ENCODE measurements at regions not wholly inside any gene's neighbourhood (a gene's known extent, or its start where the extent isn't known, plus 50 kb on each side); places are given as distances from the start of the nearest gene placed in this dataset.

GRCh38 chr15:25238716-25239470, 199.9 kb downstream of the UBE3A start (continued):
- no peak for TF ChIP-seq EP300 (conservative IDR thresholded peaks at IDR 0.05; ENCODE audit: poor library complexity, severe bottlenecking)

DNA sequence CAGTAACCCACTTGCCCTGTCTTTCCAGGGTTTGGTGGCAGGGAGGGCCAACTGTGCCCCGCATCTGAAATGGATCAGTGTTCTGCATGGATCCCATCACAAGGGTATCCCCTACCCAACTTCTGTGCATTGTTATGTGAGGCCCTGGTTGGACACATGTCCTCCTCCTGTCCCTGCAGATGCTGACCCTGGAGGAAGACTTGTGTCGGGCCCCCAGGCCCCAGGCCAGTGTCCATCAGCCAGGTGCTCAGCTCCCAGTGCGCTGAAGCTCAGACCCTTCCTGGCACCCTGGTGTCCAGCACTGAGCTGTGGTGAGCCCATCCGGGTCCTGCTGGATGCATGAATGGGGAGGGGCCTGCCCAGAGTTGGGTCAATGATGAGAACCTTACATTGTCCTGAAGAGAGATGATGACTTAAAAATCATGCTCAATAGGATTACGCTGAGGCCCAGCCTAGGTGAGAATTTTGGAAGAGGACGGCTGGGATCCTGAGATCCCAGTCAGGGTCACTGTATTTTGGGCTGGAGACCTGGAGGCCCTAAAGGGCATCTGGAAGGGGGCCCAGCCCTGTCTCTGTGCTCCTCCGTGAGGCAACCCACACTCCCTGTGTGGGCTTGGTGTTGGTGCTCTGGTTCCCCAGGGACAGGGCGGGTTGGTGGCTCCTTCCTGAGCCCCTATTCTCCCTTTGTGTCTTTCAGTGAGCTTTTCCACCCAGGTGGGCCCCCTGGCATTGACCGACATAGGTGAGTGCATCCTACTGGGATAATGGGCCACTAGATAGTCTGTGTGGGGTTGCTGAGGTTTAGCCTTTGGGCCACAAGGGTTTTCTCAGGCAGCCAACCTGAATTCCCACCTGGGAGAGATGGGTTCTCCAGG, 199.1 kb downstream of the UBE3A start:
- H3K27me3 ChIP-seq (ENCODE audit: insufficient read depth, low read depth, low read length): no peaks in the 10 kb centered on the region
- H2AFZ ChIP-seq (ENCODE audit: low read depth, low read length): no peak overlapping the region
- H3K9ac ChIP-seq (ENCODE audit: low read length): no peak overlapping the region
- no peaks in the 10 kb centered on the region for H4K20me1 ChIP-seq (ENCODE audit: insufficient read depth)
- peaks cover 17% of the 10 kb centered on the region for H3K9me3 ChIP-seq (ENCODE audit: low read length)
- TF ChIP-seq TAF1 (IDR thresholded peaks at IDR 0.05; ENCODE audit: low read depth) (no peak), EZH2 (IDR thresholded peaks at IDR 0.05; ENCODE audit: borderline replicate concordance, insufficient read depth, low read length, poor library complexity, severe bottlenecking) (no peak), CTCF (IDR thresholded peaks at IDR 0.05; ENCODE audit: poor library complexity, severe bottlenecking) (no peak)
- H3F3A ChIP-seq (ENCODE audit: insufficient read depth, low read length, poor library complexity, severe bottlenecking): no peaks in the 10 kb centered on the region
- no peaks in the 10 kb centered on the region for H3K79me2 ChIP-seq (replicated peaks; ENCODE audit: insufficient read depth, low read length)
- no peaks in the 10 kb centered on the region for H3K9me2 ChIP-seq (ENCODE audit: insufficient read depth, low read length)
- no peak overlapping the region for H3K27ac ChIP-seq (ENCODE audit: low read length)
- no peak overlapping the region for H3K4me3 ChIP-seq (ENCODE audit: low read length)
- no peaks in the 10 kb centered on the region for H3K36me3 ChIP-seq (ENCODE audit: insufficient read depth, low read length)
- no peak overlapping the region for H3K4me2 ChIP-seq (ENCODE audit: low read length)

GRCh38 chr15:25240461-25241021, 198.3 kb downstream of the UBE3A start:
- Histone ChIP-seq H3K27ac (ENCODE audit: low read length) (no peak overlapping the region), H3F3A (ENCODE audit: insufficient read depth, low read length, poor library complexity, severe bottlenecking) (no peaks in the 10 kb centered on the region), H4K20me1 (ENCODE audit: insufficient read depth) (no peaks in the 10 kb centered on the region), H3K9me2 (ENCODE audit: insufficient read depth, low read length) (no peaks in the 10 kb centered on the region), H3K4me2 (ENCODE audit: low read length) (no peak overlapping the region), H3K9me3 (ENCODE audit: low read length) (peaks cover 18% of the 10 kb centered on the region), H3K36me3 (ENCODE audit: insufficient read depth, low read length) (no peaks in the 10 kb centered on the region), H3K79me2 (replicated peaks; ENCODE audit: insufficient read depth, low read length) (no peaks in the 10 kb centered on the region), H2AFZ (ENCODE audit: low read depth, low read length) (no peak overlapping the region), H3K27me3 (ENCODE audit: insufficient read depth, low read depth, low read length) (no peaks in the 10 kb centered on the region), H3K4me3 (ENCODE audit: low read length) (no peak overlapping the region), H3K9ac (ENCODE audit: low read length) (no peak overlapping the region)
- no peak for TF ChIP-seq SMC3 (conservative IDR thresholded peaks at IDR 0.05; ENCODE audit: poor library complexity)
- TF ChIP-seq EP300 (conservative IDR thresholded peaks at IDR 0.05; ENCODE audit: poor library complexity, severe bottlenecking): no peak
- no peak for TF ChIP-seq POLR2AphosphoS5 (IDR thresholded peaks at IDR 0.05)
- no peak for TF ChIP-seq REST (IDR thresholded peaks at IDR 0.05; ENCODE audit: borderline replicate concordance)
- no peak for TF ChIP-seq MXI1 (conservative IDR thresholded peaks at IDR 0.05; ENCODE audit: poor library complexity, severe bottlenecking)
- no peak for TF ChIP-seq EZH2 (IDR thresholded peaks at IDR 0.05; ENCODE audit: borderline replicate concordance, insufficient read depth, low read length, poor library complexity, severe bottlenecking)
- no peak for TF ChIP-seq RAD21 (conservative IDR thresholded peaks at IDR 0.05)
- TF ChIP-seq CTCF (IDR thresholded peaks at IDR 0.05; ENCODE audit: poor library complexity, severe bottlenecking): no peak
- no peak for TF ChIP-seq TAF1 (IDR thresholded peaks at IDR 0.05; ENCODE audit: low read depth)
